CD4-positive, alpha-beta memory T cell (primary cell): ENCODE measurements at regions not wholly inside any gene's neighbourhood (a gene's known extent, or its start where the extent isn't known, plus 50 kb on each side); places are given as distances from the start of the nearest gene placed in this dataset.
"Not testable (repeated sequence)": the region's sequence is repeated elsewhere in the genome, so short reads cannot be mapped to it uniquely, and the experiment has no call there.

Experiments used
- CTCF ChIA-PET: fragments of 350-600 bp; sonication (Branson Sonifier 250); formaldehyde crosslinking; loops from one replicate; lab custom pipeline; 2021; ENCODE audit warnings: inconsistent platforms; ENCODE audit not compliant: partially characterized antibody; lab: Charles Lee
- POLR2A ChIA-PET: fragments of 350-600 bp; sonication (Branson Sonifier 250); formaldehyde crosslinking; loops from one replicate; lab custom pipeline; 2021; ENCODE audit not compliant: partially characterized antibody; lab: Charles Lee
- DNase-seq, 5 donors: peaks; one replicate each; pipeline versions ENCODE4 v3.0.0 to v3.0.0-alpha.2; 2020 to 2022; ENCODE audit warnings: mixed read lengths in 1 of 5
- H3K27ac ChIP-seq: one replicate; pipeline ENCODE4 v1.7.0; 2013; ENCODE audit warnings: low read depth, low read length
- H3K27me3 ChIP-seq: 2 replicates; pipeline ENCODE4 v1.7.0; 2013; ENCODE audit warnings: mild to moderate bottlenecking, low read length, moderate library complexity; ENCODE audit not compliant: insufficient read depth
- H3K36me3 ChIP-seq: 2 replicates; pipeline ENCODE4 v1.7.0; 2013; ENCODE audit warnings: mild to moderate bottlenecking, low read length, moderate library complexity; ENCODE audit not compliant: insufficient read depth
- H3K4me1 ChIP-seq: 2 replicates; pipeline ENCODE4 v1.7.0; 2013; ENCODE audit warnings: mild to moderate bottlenecking, low read length, moderate library complexity; ENCODE audit not compliant: insufficient read depth
- H3K4me3 ChIP-seq, 2 donors: one replicate each; pipeline ENCODE4 v1.7.0; 2013; ENCODE audit warnings: low read length in 2 of 2, mild to moderate bottlenecking in 1 of 2
- H3K9me3 ChIP-seq, 2 donors: one replicate each; pipeline ENCODE4 v1.7.0; 2013; ENCODE audit warnings: low read length in 2 of 2, control low read depth in 1 of 2; ENCODE audit not compliant: control insufficient read depth in 1 of 2
- H3K27ac Mint-ChIP-seq, 7 donors: one replicate each; pipeline ENCODE4 v1.8.0; 2020 to 2021; ENCODE audit warnings: mixed read lengths in 7 of 7, mild to moderate bottlenecking in 6 of 7, inconsistent platforms in 3 of 7, moderate library complexity in 3 of 7
- H3K27me3 Mint-ChIP-seq, 2 donors: one replicate each; pipeline ENCODE4 v1.8.0; 2020 to 2021; ENCODE audit warnings: mixed read lengths in 2 of 2
- H3K36me3 Mint-ChIP-seq, 2 donors: one replicate each; pipeline ENCODE4 v1.8.0; 2020 to 2021; ENCODE audit warnings: mixed read lengths in 2 of 2, inconsistent platforms in 1 of 2, mild to moderate bottlenecking in 1 of 2
- H3K4me1 Mint-ChIP-seq, 4 donors: one replicate each; pipeline ENCODE4 v1.8.0; 2020 to 2021; ENCODE audit warnings: mixed read lengths in 4 of 4, mild to moderate bottlenecking in 1 of 4
- H3K4me3 Mint-ChIP-seq, 8 donors: one replicate each; pipeline ENCODE4 v1.8.0; 2020 to 2021; ENCODE audit warnings: mixed read lengths in 8 of 8, mild to moderate bottlenecking in 7 of 8, moderate library complexity in 6 of 8, inconsistent platforms in 3 of 8
- H3K9me3 Mint-ChIP-seq, 8 donors: one replicate each; pipeline ENCODE4 v1.8.0; 2020 to 2021; ENCODE audit warnings: mixed read lengths in 8 of 8, mild to moderate bottlenecking in 5 of 8, inconsistent platforms in 3 of 8, moderate library complexity in 1 of 8
- intact Hi-C: fragments of 100-400 bp; cut with micrococcal nuclease; formaldehyde crosslinking; loops from one replicate; pipeline ENCODE4 v1.15.1; 2023

- Mint-ChIP-seq H3K27ac (no peak overlapping the region), H3K4me1 (peaks cover 16 to 22% (median 18%) of the 10 kb centered on the region in 4 donors), H3K36me3 (peaks cover 0 to 4% of the 10 kb centered on the region in 2 donors), H3K27me3 (peaks cover 25 to 29% of the 10 kb centered on the region in 2 donors), H3K9me3 (no peaks in the 10 kb centered on the region), H3K4me3 (no peak overlapping the region)
- intact Hi-C loops, result loop anchor here (5.0 kb wide), 1 partner anchor 71 kb away; the partner anchor contains the start of genes LARP7 and ZGRF1
- Histone ChIP-seq H3K4me3 (no peak overlapping the region), H3K27me3 (peaks cover 17% of the 10 kb centered on the region), H3K9me3 (no peaks in the 10 kb centered on the region), H3K4me1 (peaks cover 17% of the 10 kb centered on the region), H3K27ac (no peak overlapping the region), H3K36me3 (no peaks in the 10 kb centered on the region)
- DNase-seq, result no peak
- ChIA-PET POLR2A (no interaction called here), CTCF (no interaction called here)
Observed at GRCh38 chr4:112708772-112709171, 71.8 kb downstream of the LARP7 start.

DNA sequence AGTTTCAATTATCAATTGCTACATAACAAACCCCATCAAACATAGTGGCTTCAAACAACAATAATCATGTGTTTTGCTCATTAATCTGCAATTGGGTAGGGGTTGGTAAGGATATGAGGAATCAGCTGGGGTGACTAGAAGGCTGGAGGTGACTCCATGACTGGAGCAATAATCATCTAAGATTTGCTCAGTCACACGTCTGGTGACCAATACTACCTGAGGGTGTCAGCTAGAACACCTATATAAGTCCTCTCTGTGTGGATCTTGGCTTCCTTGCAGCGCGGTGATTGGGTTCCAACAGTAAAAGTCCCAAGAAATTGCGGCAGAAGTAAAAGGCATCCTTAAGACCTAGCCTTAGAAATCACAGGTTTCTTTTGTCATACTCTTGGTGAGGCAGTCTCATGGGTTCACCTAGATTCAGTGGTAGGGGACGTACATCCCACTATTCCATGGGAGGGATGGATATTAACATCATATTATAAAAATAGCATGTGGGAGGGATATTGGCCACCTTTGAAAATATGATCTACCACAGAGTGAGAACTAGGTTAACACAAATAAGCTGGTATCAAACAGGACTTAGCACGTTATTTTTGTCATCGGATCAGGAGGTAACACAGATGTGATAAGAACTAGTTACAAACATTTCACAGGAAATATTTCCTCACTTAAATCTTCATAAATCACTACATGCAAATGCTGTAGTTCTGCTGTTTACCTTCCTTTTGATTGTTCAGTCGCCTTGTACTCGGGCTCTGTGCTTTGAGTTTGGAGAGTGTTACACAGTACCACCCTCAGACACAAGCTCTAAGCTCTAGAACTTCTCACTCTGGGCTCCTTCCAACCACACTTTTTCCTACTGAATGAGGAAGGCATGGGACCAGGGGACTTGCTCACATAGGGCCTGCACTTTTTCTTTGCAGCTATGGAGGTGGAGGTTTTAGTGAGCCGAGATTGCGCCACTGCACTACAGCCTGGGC, 78.3 kb downstream of the LARP7 start:
- Mint-ChIP-seq H3K36me3 (no peaks in the 10 kb centered on the region), H3K4me1 (no peaks in the 10 kb centered on the region), H3K27me3 (peaks cover 11 to 13% of the 10 kb centered on the region in 2 donors), H3K27ac (no peak overlapping the region), H3K4me3 (no peak overlapping the region), H3K9me3 (no peaks in the 10 kb centered on the region)
- H3K4me1 ChIP-seq, result no peaks in the 10 kb centered on the region
- intact Hi-C loops, result no loop called here
- H3K9me3 ChIP-seq, result no peaks in the 10 kb centered on the region
- H3K4me3 ChIP-seq, result no peak overlapping the region
- ChIA-PET POLR2A (no interaction called here), CTCF (interaction anchor here (0.7 kb wide), 1 partner anchor 12 kb away, joined by 3 read pairs; no protein-coding TSS in a partner anchor)
- H3K27me3 ChIP-seq, result no peaks in the 10 kb centered on the region
- no peak overlapping the region for H3K27ac ChIP-seq
- no peak for DNase-seq
- H3K36me3 ChIP-seq, result no peaks in the 10 kb centered on the region

DNA sequence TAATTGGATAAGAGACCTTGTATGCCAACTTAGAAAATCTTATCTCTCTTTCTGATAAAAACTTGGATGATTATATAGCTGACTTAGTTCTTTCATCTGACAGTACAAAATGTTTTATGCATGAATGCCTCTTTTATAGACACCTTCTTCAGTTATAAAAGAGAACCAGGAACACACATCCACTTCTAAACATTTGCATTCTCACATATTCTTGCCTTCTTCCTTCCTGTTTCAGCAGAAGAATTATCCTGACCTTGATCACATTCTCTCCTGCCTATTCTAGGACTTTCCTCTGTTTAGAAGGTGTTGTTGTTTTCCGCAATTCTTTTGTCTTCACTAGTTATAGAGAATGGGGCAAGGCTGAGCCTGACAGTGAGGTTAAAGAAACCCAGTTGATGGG, 80.9 kb downstream of the LARP7 start:
- intact Hi-C loops, result no loop called here
- Histone ChIP-seq H3K27me3 (peaks cover 3% of the 10 kb centered on the region), H3K9me3 (no peaks in the 10 kb centered on the region), H3K27ac (no peak overlapping the region), H3K4me1 (no peaks in the 10 kb centered on the region), H3K4me3 (no peak overlapping the region), H3K36me3 (no peaks in the 10 kb centered on the region)
- ChIA-PET CTCF (interaction anchor here (0.8 kb wide), 1 partner anchor 47 kb away, joined by 3 read pairs; no protein-coding TSS in a partner anchor), POLR2A (no interaction called here)
- H3K27ac Mint-ChIP-seq, result no peak overlapping the region
- H3K9me3 Mint-ChIP-seq, result no peaks in the 10 kb centered on the region
- H3K4me3 Mint-ChIP-seq, result no peak overlapping the region
- peaks cover 16 to 23% of the 10 kb centered on the region in 2 donors for H3K27me3 Mint-ChIP-seq
- no peaks in the 10 kb centered on the region for H3K4me1 Mint-ChIP-seq
- DNase-seq, result no peak
- H3K36me3 Mint-ChIP-seq, result no peaks in the 10 kb centered on the region

- Histone ChIP-seq H3K4me1 (no peaks in the 10 kb centered on the region), H3K27ac (no peak overlapping the region), H3K4me3 (no peak overlapping the region), H3K27me3 (peaks cover 3% of the 10 kb centered on the region), H3K36me3 (no peaks in the 10 kb centered on the region), H3K9me3 (no peaks in the 10 kb centered on the region)
- Mint-ChIP-seq H3K36me3 (no peaks in the 10 kb centered on the region), H3K4me3 (no peak overlapping the region), H3K4me1 (no peaks in the 10 kb centered on the region), H3K27ac (no peak overlapping the region), H3K27me3 (peaks cover 13 to 24% of the 10 kb centered on the region in 2 donors), H3K9me3 (no peaks in the 10 kb centered on the region)
- intact Hi-C loops, result no loop called here
- POLR2A ChIA-PET, result no interaction called here
- CTCF ChIA-PET, result no interaction called here
- DNase-seq, result no peak
Observed at GRCh38 chr4:112721627-112722026, 84.7 kb downstream of the LARP7 start.

DNA sequence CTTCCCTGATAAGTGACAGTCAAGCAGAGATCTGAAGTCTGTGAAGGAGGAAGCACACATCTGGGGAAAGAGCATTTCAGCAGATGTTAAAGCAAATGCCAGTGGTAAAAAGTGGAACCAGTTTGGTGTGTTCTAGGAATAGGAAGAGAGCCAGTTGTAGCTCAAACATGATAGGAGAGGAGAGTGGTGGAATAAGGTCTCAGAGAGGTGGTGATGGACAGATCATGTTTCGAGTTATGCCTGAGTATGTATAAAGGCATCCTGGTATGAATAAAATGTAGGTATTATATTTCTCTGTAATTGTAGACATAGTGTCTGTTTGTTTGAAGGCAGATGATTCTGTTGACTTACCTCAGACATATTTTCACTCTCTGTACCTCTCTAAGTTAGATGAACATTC, 89.1 kb downstream of the LARP7 start:
- H3K4me3 ChIP-seq, result no peak overlapping the region
- ChIA-PET POLR2A (no interaction called here), CTCF (interaction anchor here (1.3 kb wide), 1 partner anchor 39 kb away, joined by 3 read pairs; no protein-coding TSS in a partner anchor)
- H3K27me3 ChIP-seq, result no peaks in the 10 kb centered on the region
- intact Hi-C loops, result no loop called here
- H3K9me3 ChIP-seq, result no peaks in the 10 kb centered on the region
- H3K36me3 Mint-ChIP-seq, result no peaks in the 10 kb centered on the region
- H3K4me3 Mint-ChIP-seq, result no peak overlapping the region
- H3K27ac ChIP-seq, result no peak overlapping the region
- H3K4me1 Mint-ChIP-seq, result no peaks in the 10 kb centered on the region
- peaks cover 3 to 14% of the 10 kb centered on the region in 2 donors for H3K27me3 Mint-ChIP-seq
- no peaks in the 10 kb centered on the region for H3K36me3 ChIP-seq
- H3K4me1 ChIP-seq, result no peaks in the 10 kb centered on the region
- H3K27ac Mint-ChIP-seq, result no peak overlapping the region
- H3K9me3 Mint-ChIP-seq, result peaks cover 0 to 2% (median 0%) of the 10 kb centered on the region in 8 donors
- no peak for DNase-seq

DNA sequence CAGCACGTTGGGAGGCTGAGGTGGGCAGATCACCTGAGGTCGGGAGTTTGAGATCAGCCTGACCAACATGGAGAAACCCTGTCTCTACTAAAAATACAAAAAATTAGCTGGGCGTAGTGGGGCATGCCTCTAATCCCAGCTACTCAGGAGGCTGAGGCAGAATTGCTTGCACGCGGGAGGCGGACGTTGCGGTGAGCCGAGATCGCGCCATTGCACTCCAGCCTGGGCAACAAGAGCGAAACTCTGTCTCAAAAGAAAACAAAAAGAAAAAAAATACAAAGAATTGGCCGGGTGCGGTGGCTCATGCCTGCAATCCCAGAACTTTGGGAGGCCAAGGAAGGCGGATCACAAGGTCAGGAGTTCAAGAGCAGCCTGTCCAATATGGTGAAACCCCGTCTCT, 90.8 kb downstream of the LARP7 start:
- H3K36me3 ChIP-seq, DNase-seq, CTCF ChIA-PET, H3K27ac ChIP-seq, H3K27ac Mint-ChIP-seq, H3K9me3 Mint-ChIP-seq, H3K4me1 Mint-ChIP-seq, POLR2A ChIA-PET, H3K4me1 ChIP-seq, H3K9me3 ChIP-seq, H3K27me3 Mint-ChIP-seq, H3K4me3 Mint-ChIP-seq, H3K4me3 ChIP-seq, intact Hi-C loops, H3K27me3 ChIP-seq, H3K36me3 Mint-ChIP-seq: not testable (repeated sequence)

DNA sequence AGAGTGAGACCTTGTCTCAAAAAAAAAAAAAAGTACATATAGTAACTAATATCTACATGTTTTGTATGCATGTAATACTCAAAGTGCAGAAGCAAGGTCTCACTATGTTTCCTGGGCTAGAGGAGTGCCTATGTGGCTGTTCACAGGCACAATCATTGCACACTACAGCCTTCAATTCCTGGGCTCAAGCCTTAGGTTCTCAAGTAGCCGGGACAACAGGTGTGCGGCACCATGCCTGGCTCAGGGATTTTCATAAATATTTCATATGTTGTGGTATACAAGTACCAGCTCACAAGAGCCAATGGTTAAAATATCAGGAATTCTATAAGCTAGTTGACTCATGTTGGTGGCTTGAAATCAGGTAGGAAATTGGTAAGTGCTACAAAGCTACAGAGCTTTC, 94.8 kb downstream of the LARP7 start:
- Histone ChIP-seq H3K4me1 (no peaks in the 10 kb centered on the region), H3K9me3 (no peaks in the 10 kb centered on the region), H3K4me3 (no peak overlapping the region), H3K27ac (no peak overlapping the region), H3K27me3 (no peaks in the 10 kb centered on the region), H3K36me3 (no peaks in the 10 kb centered on the region)
- Mint-ChIP-seq H3K27ac (no peak overlapping the region), H3K27me3 (no peaks in the 10 kb centered on the region), H3K36me3 (no peaks in the 10 kb centered on the region), H3K9me3 (peaks cover 0 to 2% (median 0%) of the 10 kb centered on the region in 8 donors), H3K4me3 (no peak overlapping the region), H3K4me1 (peaks cover 0 to 2% (median 0%) of the 10 kb centered on the region in 4 donors)
- DNase-seq, result no peak
- CTCF ChIA-PET, result interaction anchor here (0.6 to 1.5 kb wide), 2 partner anchors 8 to 866 kb away, joined by 3 to 4 read pairs; no protein-coding TSS in a partner anchor
- POLR2A ChIA-PET, result no interaction called here
- intact Hi-C loops, result no loop called here
